Stimulated activated CD8-positive, alpha-beta memory T cell treated with anti-CD3 and anti-CD28 coated beads, Interleukin-15, amount 100 ng/mL, for 1 hour (primary cell): ENCODE measurements at regions not wholly inside any gene's neighbourhood (a gene's known extent, or its start where the extent isn't known, plus 50 kb on each side); places are given as distances from the start of the nearest gene placed in this dataset.

Experiments
- DNase-seq: peaks from one replicate; pipeline ENCODE4 v3.0.0-alpha.2; 2020; ENCODE audit warnings: low read depth

- no peak for DNase-seq
These were observed 352.1 kb upstream of the GATB start for GRCh38 chr4:152112887-152113286.

- no peak for DNase-seq
These were observed 351.4 kb upstream of the GATB start for GRCh38 chr4:152112190-152112589.

- DNase-seq: no peak
These were observed 350.0 kb upstream of the GATB start for GRCh38 chr4:152110780-152111179.

- DNase-seq: no peak
These were observed 349.0 kb upstream of the GATB start for GRCh38 chr4:152109531-152110509.

- no peak for DNase-seq
These were observed 347.1 kb upstream of the GATB start for GRCh38 chr4:152107736-152108500.

- no peak for DNase-seq
These were observed 346.0 kb upstream of the GATB start for GRCh38 chr4:152106781-152107321.

- DNase-seq: no peak
These were observed 345.4 kb upstream of the GATB start for GRCh38 chr4:152106113-152106763.

- no peak for DNase-seq
These were observed 344.1 kb upstream of the GATB start for GRCh38 chr4:152104901-152105357.

- DNase-seq: no peak
These were observed 343.5 kb upstream of the GATB start for GRCh38 chr4:152104356-152104755.

GRCh38 chr4:152103181-152103901 is 342.5 kb upstream of the GATB start:
- no peak for DNase-seq

GRCh38 chr4:152102436-152103000 is 341.7 kb upstream of the GATB start:
- DNase-seq: no peak

- no peak for DNase-seq
These were observed 341.0 kb upstream of the GATB start for GRCh38 chr4:152101556-152102435.

GRCh38 chr4:152100379-152101201 is 339.8 kb upstream of the GATB start:
- peak; percentile 48 for DNase-seq

- no peak for DNase-seq
These were observed 339.2 kb upstream of the GATB start for GRCh38 chr4:152099981-152100378.

GRCh38 chr4:152099555-152099954 is 338.7 kb upstream of the GATB start:
- no peak for DNase-seq

GRCh38 chr4:152099061-152099425 is 338.2 kb upstream of the GATB start:
- no peak for DNase-seq

- no peak for DNase-seq
These were observed 337.7 kb upstream of the GATB start for GRCh38 chr4:152098365-152099060.

- DNase-seq: no peak
These were observed 336.6 kb upstream of the GATB start for GRCh38 chr4:152097371-152097770.

- no peak for DNase-seq
These were observed 334.9 kb upstream of the GATB start for GRCh38 chr4:152095701-152096070.
